Type B pancreatic cell (in vitro differentiated cells): ENCODE measurements at regions not wholly inside any gene's neighbourhood (a gene's known extent, or its start where the extent isn't known, plus 50 kb on each side); places are given as distances from the start of the nearest gene placed in this dataset.

ENCODE experiments used
- DNase-seq: peaks from one replicate; pipeline ENCODE4 v3.0.0; 2021; ENCODE audit warnings: mixed read lengths; ENCODE audit not compliant: unreplicated experiment; ENCODE audit errors: extremely low spot score
- H3K27ac Mint-ChIP-seq: 2 replicates; pipeline ENCODE4 v1.8.0; 2021; ENCODE audit warnings: mild to moderate bottlenecking, mixed read lengths
- H3K27me3 Mint-ChIP-seq: 2 replicates; pipeline ENCODE4 v1.8.0; 2021; ENCODE audit warnings: mixed read lengths
- H3K36me3 Mint-ChIP-seq: 2 replicates; pipeline ENCODE4 v1.8.0; 2021; ENCODE audit warnings: mixed read lengths
- H3K4me1 Mint-ChIP-seq: one replicate; pipeline ENCODE4 v1.8.0; 2021; ENCODE audit warnings: mixed read lengths; ENCODE audit not compliant: unreplicated experiment
- H3K4me3 Mint-ChIP-seq: 2 replicates; pipeline ENCODE4 v1.8.0; 2021; ENCODE audit warnings: mild to moderate bottlenecking, mixed read lengths
- H3K9me3 Mint-ChIP-seq: 2 replicates; pipeline ENCODE4 v1.8.0; 2021; ENCODE audit warnings: mixed read lengths
- TF ChIP-seq, protein P1 (sequence below): fragments of 200-600 bp; sonication (generic); conservative IDR thresholded peaks from 2 replicates; pipeline ENCODE4 v1.5.0; 2021; ENCODE audit warnings: antibody characterized with exemption, mild to moderate bottlenecking

DNA sequence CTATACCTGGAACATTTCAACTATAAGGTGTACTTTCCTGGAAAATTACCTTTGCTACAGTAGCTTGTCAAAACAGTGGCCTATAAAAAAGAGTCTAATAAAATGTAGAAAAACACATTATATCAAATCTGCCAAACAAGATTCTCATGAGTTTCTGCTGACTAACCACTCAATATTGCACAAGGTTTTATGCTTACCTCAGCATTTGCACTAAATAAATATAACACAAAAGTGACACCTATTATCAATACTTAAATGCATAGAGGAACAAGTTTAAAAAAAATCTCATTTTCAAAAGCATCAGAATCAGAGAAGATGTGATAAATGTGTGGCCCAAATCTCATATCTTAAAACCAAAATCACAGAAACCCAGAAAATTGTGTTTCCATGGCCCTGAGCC, 281.4 kb downstream of the RSL24D1 start:
- H3K27me3 Mint-ChIP-seq = no peaks in the 10 kb centered on the region
- TF ChIP-seq, protein P1, sequence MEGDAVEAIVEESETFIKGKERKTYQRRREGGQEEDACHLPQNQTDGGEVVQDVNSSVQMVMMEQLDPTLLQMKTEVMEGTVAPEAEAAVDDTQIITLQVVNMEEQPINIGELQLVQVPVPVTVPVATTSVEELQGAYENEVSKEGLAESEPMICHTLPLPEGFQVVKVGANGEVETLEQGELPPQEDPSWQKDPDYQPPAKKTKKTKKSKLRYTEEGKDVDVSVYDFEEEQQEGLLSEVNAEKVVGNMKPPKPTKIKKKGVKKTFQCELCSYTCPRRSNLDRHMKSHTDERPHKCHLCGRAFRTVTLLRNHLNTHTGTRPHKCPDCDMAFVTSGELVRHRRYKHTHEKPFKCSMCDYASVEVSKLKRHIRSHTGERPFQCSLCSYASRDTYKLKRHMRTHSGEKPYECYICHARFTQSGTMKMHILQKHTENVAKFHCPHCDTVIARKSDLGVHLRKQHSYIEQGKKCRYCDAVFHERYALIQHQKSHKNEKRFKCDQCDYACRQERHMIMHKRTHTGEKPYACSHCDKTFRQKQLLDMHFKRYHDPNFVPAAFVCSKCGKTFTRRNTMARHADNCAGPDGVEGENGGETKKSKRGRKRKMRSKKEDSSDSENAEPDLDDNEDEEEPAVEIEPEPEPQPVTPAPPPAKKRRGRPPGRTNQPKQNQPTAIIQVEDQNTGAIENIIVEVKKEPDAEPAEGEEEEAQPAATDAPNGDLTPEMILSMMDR = no peak
- no peaks in the 10 kb centered on the region for H3K36me3 Mint-ChIP-seq
- H3K4me3 Mint-ChIP-seq = no peak overlapping the region
- DNase-seq = no peak
- H3K9me3 Mint-ChIP-seq = no peaks in the 10 kb centered on the region
- no peaks in the 10 kb centered on the region for H3K4me1 Mint-ChIP-seq
- no peak overlapping the region for H3K27ac Mint-ChIP-seq

DNA sequence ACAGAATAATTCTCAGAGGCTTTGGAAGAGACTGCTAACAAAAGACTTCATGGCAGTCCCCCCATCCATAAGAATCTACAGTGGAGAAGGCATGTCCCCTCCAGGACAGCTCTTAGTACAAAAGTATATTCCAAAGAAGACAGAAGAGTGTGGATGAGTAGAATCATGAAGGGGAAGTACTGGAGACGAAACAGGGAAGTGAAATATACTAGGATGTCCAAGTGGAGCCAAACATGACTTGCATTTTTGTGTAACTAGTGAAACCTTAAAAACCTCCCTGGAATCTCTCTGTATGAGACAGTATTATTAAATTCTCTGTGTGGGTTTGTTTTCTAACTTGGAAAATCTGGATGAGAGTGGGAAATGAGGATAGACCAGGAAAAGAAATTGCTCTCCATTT, 312.4 kb downstream of the RSL24D1 start:
- Mint-ChIP-seq H3K36me3 (no peaks in the 10 kb centered on the region), H3K27me3 (peaks cover 3% of the 10 kb centered on the region), H3K9me3 (no peaks in the 10 kb centered on the region), H3K4me1 (no peaks in the 10 kb centered on the region), H3K27ac (no peak overlapping the region), H3K4me3 (no peak overlapping the region)
- TF ChIP-seq, protein P1 = no peak
- DNase-seq = no peak

DNA sequence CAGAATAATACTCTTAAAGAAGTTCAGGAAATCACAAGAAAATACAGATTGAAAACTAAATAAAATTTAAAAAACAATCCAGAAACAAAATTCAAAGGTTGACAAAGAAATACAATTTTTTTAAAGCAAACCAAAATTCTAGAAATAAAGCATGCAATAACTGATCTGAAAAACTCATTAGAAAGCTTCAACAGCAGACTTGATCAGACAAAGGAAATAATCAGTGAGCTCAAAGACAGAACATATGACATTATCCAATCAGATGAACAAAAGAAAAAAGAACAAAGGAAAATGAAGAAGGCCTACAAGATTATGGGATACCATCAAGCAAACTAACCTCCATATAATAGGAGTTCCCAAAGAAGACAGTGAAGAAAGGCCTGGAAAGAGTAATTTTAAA, 336.8 kb downstream of the RSL24D1 start:
- no peak overlapping the region for H3K27ac Mint-ChIP-seq
- no peaks in the 10 kb centered on the region for H3K27me3 Mint-ChIP-seq

GRCh38 chr15:54854667-54855066, 342.1 kb downstream of the RSL24D1 start:
- no peak for DNase-seq
- H3K4me1 Mint-ChIP-seq = no peaks in the 10 kb centered on the region
- no peak overlapping the region for H3K27ac Mint-ChIP-seq
- no peak overlapping the region for H3K4me3 Mint-ChIP-seq
- H3K27me3 Mint-ChIP-seq = no peaks in the 10 kb centered on the region
- H3K9me3 Mint-ChIP-seq = no peaks in the 10 kb centered on the region
- TF ChIP-seq, protein P1 = no peak
- no peaks in the 10 kb centered on the region for H3K36me3 Mint-ChIP-seq

More for the DNA sequence above, 336.8 kb downstream of the RSL24D1 start:
- Mint-ChIP-seq H3K9me3 (peaks cover 7% of the 10 kb centered on the region), H3K4me1 (no peaks in the 10 kb centered on the region), H3K4me3 (no peak overlapping the region), H3K36me3 (no peaks in the 10 kb centered on the region)
- DNase-seq = no peak
- TF ChIP-seq, protein P1 = no peak

GRCh38 chr15:54850101-54850500, 346.6 kb downstream of the RSL24D1 start:
- no peak for DNase-seq
- Mint-ChIP-seq H3K36me3 (no peaks in the 10 kb centered on the region), H3K4me3 (no peak overlapping the region), H3K27me3 (no peaks in the 10 kb centered on the region), H3K27ac (no peak overlapping the region), H3K9me3 (no peaks in the 10 kb centered on the region), H3K4me1 (no peaks in the 10 kb centered on the region)
- TF ChIP-seq, protein P1 = no peak

DNA sequence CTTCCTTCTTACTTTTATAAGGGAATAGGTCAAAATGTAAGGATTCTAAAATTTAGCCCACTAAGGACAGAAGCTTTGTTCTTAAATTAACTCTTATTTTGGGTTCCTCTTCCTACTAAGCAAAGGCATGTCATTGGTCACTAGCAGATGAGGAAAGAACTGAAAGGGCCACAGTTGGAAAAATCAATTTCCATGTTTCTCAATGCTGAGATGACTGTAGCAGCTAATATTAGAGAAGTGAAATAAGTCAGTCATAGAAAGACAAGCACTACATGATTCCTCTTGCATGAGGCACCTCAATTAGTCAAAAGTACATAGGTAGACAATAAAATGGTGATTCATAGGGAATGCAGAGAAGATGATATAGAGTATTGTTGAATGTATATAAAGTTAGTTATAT, 353.7 kb downstream of the RSL24D1 start:
- TF ChIP-seq, protein P1 = no peak
- no peak for DNase-seq
- no peaks in the 10 kb centered on the region for H3K27me3 Mint-ChIP-seq
- H3K4me3 Mint-ChIP-seq = no peak overlapping the region
- H3K4me1 Mint-ChIP-seq = no peaks in the 10 kb centered on the region
- no peak overlapping the region for H3K27ac Mint-ChIP-seq
- H3K36me3 Mint-ChIP-seq = no peaks in the 10 kb centered on the region
- no peaks in the 10 kb centered on the region for H3K9me3 Mint-ChIP-seq
